ENCODE measurements at regions not wholly inside any gene's neighbourhood (a gene's known extent, or its start where the extent isn't known, plus 50 kb on each side); places are given as distances from the start of the nearest gene placed in this dataset.

DNA sequence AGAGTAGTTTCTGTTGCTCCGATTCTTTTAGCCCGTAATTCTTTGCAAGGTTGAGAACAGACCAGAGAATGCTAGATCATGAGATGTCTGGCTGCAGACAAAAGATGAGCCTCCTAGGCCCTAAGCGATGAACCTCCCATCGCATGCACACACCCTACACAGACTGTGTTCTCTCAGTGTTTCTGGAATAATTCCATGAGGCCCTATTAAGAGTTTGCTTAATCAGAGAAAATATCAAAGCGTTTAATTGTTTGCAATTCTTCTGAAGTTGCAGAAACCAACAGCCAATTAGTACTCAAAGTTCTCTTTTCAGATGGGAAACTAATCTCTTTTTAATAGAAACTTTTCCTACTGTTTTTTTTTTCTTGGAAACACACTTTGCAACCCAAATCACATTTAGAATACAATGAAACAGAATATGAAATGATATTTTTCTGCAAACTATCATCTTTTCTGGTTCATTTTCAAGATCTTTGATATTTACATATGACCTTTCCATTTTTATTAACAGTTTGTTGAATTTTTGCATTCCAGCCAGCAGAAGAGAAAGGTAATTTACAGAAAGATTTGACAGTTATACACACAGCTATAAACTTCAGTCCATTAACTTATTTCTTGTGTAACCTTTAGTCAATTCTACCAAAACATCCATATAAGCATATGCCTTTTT is 1525.6 kb downstream of the ARAP2 start:
- intact Hi-C loops (cut with DNase I) = no loop called here
- no peak for DNase-seq (ENCODE audit: low spot score)

DNA sequence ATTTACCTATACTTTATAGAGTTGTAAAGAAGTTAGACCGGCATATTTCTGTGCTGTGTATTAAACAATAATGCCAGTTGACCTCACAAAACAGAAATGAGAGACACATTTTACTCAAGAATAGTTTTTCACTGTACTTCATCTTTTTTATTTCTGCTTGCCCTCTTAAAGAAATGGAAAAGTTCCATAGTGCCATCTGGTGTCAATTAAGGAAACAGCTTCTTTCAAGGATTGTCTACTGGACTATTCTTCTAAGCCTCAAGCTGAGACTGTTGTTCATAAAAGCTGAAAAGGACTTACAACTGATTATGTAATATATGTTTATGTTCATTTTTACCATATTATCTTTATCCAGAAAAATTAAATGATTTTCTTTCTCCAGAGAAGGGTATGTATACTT is 1523.7 kb downstream of the ARAP2 start:
- intact Hi-C loops (cut with DNase I) = no loop called here
- no peak for DNase-seq (ENCODE audit: low spot score)

DNA sequence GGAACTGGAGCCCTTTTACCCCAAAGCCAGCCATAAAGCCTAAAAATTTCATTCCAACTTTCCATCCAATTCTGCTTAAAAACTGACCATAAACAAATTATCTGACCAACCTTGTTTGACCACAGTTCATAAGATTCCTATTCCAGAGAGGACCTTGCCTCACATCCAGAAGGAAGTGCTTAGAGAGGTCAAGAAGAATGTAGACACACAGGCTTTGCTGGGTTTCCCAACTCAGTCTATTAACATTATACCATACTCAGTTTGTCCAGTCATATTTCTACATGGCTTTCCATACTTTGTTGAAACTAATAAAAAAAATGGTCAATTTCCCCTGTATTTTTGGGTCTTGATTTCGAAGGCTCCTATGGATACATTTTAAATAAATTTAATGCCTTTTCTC is 1522.5 kb downstream of the ARAP2 start:
- no peak for DNase-seq (ENCODE audit: low spot score)
- intact Hi-C loops (cut with DNase I) = no loop called here

- intact Hi-C loops (cut with DNase I) = no loop called here
- no peak for DNase-seq (ENCODE audit: low spot score)
These were observed 1520.7 kb downstream of the ARAP2 start for GRCh38 chr4:34723605-34724004.

- no peak for DNase-seq (ENCODE audit: low spot score)
- intact Hi-C loops (cut with DNase I) = no loop called here
These were observed 1519.8 kb downstream of the ARAP2 start for GRCh38 chr4:34724491-34724890.

- intact Hi-C loops (cut with DNase I) = no loop called here
- no peak for DNase-seq (ENCODE audit: low spot score)
These were observed 1513.2 kb downstream of the ARAP2 start for GRCh38 chr4:34731070-34731469.

DNA sequence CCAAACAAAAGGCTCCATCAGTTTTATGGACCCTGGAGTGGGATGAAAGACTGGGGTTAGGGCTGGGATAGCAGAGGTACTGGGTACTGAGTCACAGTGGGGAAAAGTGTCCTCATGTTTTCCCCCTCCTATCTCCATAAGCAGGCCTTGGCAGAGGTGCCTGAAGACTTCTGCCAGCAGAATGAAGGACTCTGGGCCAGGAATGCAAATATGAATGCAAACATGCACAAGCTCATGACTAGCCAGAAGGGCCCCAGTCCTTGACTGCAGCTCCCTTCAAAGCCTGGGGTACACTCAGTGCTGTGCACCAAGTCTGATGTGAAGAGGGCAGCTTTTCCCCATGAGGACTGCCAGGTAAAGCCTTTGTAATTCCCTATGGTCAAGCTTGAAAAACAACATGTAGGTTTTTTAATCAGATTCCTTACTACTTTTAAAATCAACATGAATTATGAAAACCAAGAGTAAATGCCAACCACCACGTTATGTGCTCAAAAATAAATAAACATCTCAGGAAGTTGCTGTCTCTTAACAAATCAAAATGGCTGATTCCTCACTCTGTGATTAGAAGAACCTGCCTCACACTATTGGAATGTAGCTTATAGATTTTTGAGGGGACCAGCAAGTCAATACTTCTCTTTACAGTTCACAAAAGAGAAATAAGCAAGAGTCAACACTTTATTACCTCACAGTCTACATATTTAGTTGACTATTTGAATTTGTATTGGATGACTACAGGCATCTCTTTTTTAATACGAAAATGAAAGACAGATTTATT is 1512.0 kb downstream of the ARAP2 start:
- intact Hi-C loops (cut with DNase I) = no loop called here
- no peak for DNase-seq (ENCODE audit: low spot score)

- intact Hi-C loops (cut with DNase I) = no loop called here
- no peak for DNase-seq (ENCODE audit: low spot score)
These were observed 1511.0 kb downstream of the ARAP2 start for GRCh38 chr4:34733185-34733941.

GRCh38 chr4:34766935-34767334 is 1477.4 kb downstream of the ARAP2 start:
- intact Hi-C loops (cut with DNase I) = no loop called here
- no peak for DNase-seq (ENCODE audit: low spot score)

GRCh38 chr4:34767407-34767806 is 1476.9 kb downstream of the ARAP2 start:
- intact Hi-C loops (cut with DNase I) = no loop called here
- no peak for DNase-seq (ENCODE audit: low spot score)

GRCh38 chr4:34771632-34772031 is 1472.7 kb downstream of the ARAP2 start:
- no peak for DNase-seq (ENCODE audit: low spot score)
- intact Hi-C loops (cut with DNase I) = no loop called here

DNA sequence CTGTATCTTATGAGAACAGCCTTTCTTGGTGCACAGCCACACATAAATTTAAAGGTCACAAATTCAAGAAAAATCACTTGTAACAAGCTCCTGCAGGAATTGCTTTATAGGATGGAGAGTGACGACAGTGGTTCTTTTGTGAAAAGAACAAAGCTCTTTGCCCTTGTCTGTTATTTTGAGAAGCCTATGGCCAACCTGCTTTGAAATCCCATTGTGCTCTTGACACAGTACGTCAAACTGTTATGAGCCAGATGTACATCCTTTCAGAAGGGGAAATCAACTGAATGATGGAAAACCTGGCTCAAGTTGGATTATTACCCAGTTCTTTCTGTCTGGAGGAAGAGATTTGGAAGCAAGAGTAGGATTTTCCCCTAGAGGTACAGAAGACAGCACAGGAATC is 1454.2 kb downstream of the ARAP2 start:
- intact Hi-C loops (cut with DNase I) = no loop called here
- no peak for DNase-seq (ENCODE audit: low spot score)

DNA sequence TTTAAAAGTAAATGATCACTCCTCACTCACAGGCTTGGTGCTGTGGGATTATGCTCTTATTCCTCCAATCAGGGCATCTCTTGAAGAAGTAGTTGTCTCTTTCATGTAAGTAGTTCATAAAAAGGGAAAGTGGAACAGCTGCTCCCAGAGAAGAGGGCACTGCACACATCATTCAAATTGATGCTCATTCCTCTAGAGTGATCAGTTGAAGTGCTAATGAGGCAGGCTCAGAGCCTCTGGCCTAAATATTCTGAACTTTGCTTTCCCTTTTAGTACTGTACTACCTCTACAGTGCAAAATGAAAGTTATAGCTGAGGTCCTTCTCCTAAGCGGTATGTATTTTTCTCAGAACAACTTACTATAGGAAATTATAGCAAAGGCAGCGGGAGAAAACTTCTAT is 1453.1 kb downstream of the ARAP2 start:
- DNase-seq (ENCODE audit: low spot score) = no peak
- intact Hi-C loops (cut with DNase I) = no loop called here

DNA sequence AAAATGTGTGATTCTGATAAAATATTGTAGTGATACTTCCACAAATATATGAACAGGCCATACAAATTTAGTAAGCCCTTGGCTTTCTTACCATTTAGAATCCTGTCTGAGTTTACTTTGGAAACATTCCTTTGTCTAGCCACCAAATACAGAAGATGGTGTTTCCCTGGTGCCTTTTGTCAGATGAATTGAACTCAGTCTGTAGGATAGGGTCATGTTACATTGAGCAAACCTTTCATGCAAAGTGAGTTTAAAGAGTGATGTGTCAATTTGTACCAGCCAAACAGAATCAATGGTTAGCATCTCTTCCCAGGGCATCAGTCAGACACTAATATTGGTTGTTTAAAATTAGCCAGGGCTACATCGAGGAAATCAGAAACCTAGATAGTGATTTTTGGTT is 1443.4 kb downstream of the ARAP2 start:
- intact Hi-C loops (cut with DNase I) = no loop called here
- no peak for DNase-seq (ENCODE audit: low spot score)

DNA sequence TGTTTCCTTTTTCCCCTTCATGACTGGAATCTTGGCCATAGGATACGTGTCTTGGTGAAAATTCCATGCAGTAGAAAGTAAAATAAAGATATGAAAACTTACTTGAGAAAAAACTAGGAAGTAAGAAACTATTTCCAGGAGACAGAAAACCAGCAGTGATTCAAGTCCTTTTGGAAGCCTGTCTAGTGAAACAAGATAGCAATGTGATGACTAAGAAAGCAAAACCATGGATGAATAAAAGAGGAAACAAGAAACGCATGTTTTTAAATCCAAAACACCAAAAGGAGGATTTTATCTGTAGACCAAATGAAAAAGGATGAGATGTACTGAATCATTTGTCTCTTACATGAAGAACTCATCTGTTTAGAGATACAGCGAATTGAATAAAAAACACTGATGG is 1430.0 kb downstream of the ARAP2 start:
- DNase-seq (ENCODE audit: low spot score) = no peak
- intact Hi-C loops (cut with DNase I) = no loop called here

GRCh38 chr4:34824515-34824914 is 1419.8 kb downstream of the ARAP2 start:
- no peak for DNase-seq (ENCODE audit: low spot score)
- intact Hi-C loops (cut with DNase I) = no loop called here

DNA sequence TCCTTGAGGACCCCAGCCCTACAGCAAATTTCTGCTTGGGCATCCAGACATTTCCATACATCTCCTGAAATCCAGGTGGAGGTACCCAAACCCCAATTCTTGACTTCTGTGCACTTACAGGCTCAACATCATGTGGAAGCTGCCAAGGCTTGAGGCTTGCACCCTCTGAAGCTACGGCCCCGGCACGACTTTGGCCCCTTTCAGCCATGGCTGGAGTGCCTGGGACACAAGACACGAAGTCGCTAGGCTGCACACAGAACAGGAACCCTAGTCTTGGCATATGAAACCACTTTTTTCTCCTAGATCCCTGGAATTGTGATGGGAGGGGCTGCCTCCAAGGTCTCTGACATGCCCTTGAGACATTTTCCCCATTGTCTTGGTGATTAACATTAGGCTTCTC is 1417.7 kb downstream of the ARAP2 start:
- DNase-seq (ENCODE audit: low spot score) = no peak

DNA sequence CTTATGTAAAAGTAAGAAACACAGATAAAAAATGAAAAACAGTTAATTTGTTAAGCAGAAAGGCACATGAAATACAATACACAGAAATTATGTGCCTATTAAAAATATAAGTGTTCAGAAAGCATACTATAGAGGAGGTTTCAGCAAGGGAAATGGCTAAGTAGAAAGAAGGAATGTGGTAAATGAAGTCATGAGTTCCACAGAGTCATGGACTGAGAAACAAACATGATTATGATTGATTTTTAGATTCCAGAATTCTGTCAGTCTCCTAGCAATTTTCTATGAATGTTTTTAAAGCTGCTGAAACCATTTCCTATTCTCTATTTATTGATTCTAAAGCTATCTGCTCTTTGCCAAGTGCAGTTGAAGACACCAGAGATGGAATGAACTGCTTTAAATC is 1398.4 kb downstream of the ARAP2 start:
- intact Hi-C loops (cut with DNase I) = no loop called here
- DNase-seq (ENCODE audit: low spot score) = no peak

More for the DNA sequence above, 1417.7 kb downstream of the ARAP2 start:
- intact Hi-C loops (cut with DNase I) = no loop called here

DNA sequence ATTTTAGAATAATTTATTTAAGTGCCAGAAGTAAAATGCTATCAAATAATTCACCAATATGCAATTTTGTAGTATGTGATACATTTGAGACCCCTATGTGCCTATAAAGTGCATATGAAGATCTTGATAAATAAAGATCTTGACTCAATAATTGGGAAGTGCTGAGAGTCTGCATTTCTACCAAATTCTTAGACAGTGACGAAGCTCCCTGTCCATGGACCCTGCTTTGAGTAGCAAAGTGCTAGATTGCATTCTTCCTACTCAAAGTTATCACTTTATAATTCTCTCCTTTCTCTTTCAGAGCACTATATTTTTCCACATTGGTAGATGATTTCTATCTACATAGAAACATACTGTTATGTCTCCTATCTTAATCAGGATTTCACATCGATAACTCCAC is 1393.9 kb downstream of the ARAP2 start:
- intact Hi-C loops (cut with DNase I) = no loop called here
- DNase-seq (ENCODE audit: low spot score) = no peak

DNA sequence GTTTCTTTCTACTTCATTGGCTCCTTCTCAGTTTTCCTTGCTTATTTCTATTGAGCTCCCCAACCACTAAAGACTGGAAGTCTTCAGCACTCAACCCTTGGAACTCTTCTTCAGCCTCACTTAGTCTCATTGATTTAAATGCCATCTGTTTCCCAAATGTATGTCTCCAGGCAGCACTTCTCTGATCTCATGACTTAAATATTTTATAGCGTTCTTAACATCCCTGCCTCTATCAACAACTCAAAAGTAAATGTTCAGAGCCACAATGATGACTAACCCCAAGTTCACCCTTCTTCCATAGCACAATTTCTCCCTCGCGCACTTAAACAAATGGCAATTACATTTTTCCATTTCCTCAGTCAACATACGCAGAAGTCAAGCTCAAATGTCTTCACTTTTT is 1393.3 kb downstream of the ARAP2 start:
- DNase-seq (ENCODE audit: low spot score) = no peak
- intact Hi-C loops (cut with DNase I) = no loop called here

DNA sequence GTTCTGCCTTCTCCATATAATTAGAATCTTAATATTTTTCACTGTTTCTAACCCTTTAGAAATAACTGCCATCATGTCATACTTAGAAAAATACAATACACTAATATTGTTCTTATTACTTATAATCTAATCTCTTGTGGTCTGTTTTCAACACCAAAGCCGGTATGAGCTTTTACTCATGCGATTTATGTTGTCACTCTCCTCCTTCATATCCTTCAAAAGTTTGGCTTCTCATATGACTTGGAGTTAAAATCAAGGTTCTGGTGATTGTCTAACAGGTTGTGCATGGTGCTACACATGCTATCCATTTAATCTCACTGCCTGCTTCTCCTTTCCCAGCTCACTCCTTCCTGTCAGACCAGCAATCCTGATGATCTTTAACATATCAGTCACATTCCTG is 1392.9 kb downstream of the ARAP2 start:
- no peak for DNase-seq (ENCODE audit: low spot score)
- intact Hi-C loops (cut with DNase I) = no loop called here
